ENCODE measurements at regions not wholly inside any gene's neighbourhood (a gene's known extent, or its start where the extent isn't known, plus 50 kb on each side); places are given as distances from the start of the nearest gene placed in this dataset.

DNA sequence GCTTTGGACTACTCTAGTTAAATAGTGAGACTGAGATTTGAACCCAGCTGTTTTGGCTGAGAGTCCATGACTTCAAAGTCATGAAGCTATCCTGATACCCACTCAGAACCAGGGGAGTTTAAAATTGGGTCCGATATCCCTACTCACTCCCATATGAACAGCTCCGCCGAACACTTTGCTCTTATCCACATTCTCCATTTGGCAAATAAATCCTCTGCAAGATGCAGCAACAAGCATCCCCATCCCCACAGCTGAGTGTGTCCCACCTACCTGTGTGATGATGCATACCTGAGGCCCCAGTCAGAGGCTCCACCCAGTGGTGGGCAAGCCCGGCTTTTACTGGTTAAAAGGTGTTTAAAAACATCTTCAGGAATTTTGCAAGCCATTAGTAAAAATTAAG lies 108.3 kb upstream of the SLC24A3 start (continued):
- TF ChIP-seq RXRA (IDR thresholded peaks at IDR 0.05; ENCODE audit: insufficient read depth, low read depth, low read length) (no peak), JUN (IDR thresholded peaks at IDR 0.05; ENCODE audit: low read depth, low read length) (no peak), NANOG (IDR thresholded peaks at IDR 0.05; ENCODE audit: insufficient read depth, low read depth, low read length, poor library complexity, severe bottlenecking) (no peak)

Measured in H1 (cell line).